ENCODE measurements at regions not wholly inside any gene's neighbourhood (a gene's known extent, or its start where the extent isn't known, plus 50 kb on each side); places are given as distances from the start of the nearest gene placed in this dataset.

GRCh38 chr11:29032384-29033149 is 924.4 kb downstream of the METTL15 start:
- TF ChIP-seq, protein P1, sequence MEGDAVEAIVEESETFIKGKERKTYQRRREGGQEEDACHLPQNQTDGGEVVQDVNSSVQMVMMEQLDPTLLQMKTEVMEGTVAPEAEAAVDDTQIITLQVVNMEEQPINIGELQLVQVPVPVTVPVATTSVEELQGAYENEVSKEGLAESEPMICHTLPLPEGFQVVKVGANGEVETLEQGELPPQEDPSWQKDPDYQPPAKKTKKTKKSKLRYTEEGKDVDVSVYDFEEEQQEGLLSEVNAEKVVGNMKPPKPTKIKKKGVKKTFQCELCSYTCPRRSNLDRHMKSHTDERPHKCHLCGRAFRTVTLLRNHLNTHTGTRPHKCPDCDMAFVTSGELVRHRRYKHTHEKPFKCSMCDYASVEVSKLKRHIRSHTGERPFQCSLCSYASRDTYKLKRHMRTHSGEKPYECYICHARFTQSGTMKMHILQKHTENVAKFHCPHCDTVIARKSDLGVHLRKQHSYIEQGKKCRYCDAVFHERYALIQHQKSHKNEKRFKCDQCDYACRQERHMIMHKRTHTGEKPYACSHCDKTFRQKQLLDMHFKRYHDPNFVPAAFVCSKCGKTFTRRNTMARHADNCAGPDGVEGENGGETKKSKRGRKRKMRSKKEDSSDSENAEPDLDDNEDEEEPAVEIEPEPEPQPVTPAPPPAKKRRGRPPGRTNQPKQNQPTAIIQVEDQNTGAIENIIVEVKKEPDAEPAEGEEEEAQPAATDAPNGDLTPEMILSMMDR (IDR thresholded peaks at IDR 0.05; ENCODE audit: borderline replicate concordance, control extremely low read depth, extremely low read depth, insufficient read depth, missing control alignments) = no peak

DNA sequence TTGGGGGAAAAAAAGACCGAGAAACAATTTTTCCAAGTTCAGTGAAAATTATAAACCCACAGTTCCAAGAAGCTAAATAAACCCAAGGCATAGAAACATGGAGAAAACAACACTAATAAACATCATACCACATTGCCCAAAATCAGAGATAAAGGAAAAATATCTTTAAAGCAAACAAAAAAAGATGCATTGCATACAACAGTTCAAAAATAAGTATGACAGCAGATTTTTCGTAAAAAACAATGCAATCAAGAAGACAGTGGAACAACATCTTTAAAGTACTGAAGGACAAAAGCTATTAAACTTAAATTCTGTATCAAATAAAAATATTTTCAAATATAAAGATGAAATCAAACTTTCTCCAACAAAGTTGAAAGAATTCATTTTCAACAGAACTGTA is 921.3 kb downstream of the METTL15 start:
- no peak for DNase-seq (ENCODE audit: low spot score)

More at GRCh38 chr11:29032384-29033149, 924.4 kb downstream of the METTL15 start:
- no peak for DNase-seq (ENCODE audit: low spot score)
- in situ Hi-C loops (cut with MboI; ENCODE audit: low sequenced_read_pairs, unreplicated experiment) = no loop called here

GRCh38 chr11:29027436-29027835 is 919.2 kb downstream of the METTL15 start:
- no peak for DNase-seq (ENCODE audit: low spot score)
- TF ChIP-seq, protein P1 (IDR thresholded peaks at IDR 0.05; ENCODE audit: borderline replicate concordance, control extremely low read depth, extremely low read depth, insufficient read depth, missing control alignments) = no peak
- in situ Hi-C loops (cut with MboI; ENCODE audit: low sequenced_read_pairs, unreplicated experiment) = no loop called here

More for the DNA sequence above, 921.3 kb downstream of the METTL15 start:
- in situ Hi-C loops (cut with MboI; ENCODE audit: low sequenced_read_pairs, unreplicated experiment) = no loop called here
- TF ChIP-seq, protein P1 (IDR thresholded peaks at IDR 0.05; ENCODE audit: borderline replicate concordance, control extremely low read depth, extremely low read depth, insufficient read depth, missing control alignments) = no peak

GRCh38 chr11:29026286-29026685 is 918.1 kb downstream of the METTL15 start:
- DNase-seq (ENCODE audit: low spot score) = no peak
- TF ChIP-seq, protein P1 (IDR thresholded peaks at IDR 0.05; ENCODE audit: borderline replicate concordance, control extremely low read depth, extremely low read depth, insufficient read depth, missing control alignments) = no peak
- in situ Hi-C loops (cut with MboI; ENCODE audit: low sequenced_read_pairs, unreplicated experiment) = no loop called here

DNA sequence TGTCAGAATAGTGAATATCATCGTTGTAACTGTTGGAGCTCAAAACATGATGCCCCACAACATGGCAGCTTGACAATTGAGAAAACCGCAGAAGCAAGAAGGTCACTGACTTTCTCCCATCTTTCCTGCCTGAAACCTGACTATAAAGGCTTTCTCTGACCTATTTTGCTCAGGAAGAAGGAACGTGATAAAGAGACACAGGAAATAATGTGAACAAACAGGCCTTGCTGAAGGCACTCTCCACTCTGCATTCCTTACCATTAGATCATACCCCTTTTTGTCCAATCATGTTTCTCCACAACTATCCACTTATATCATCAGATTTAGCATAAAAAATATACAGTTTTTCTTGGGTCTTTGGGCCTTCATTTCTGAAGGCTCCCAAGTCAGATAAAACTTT is 916.8 kb downstream of the METTL15 start:
- no peak for DNase-seq (ENCODE audit: low spot score)
- in situ Hi-C loops (cut with MboI; ENCODE audit: low sequenced_read_pairs, unreplicated experiment) = no loop called here
- TF ChIP-seq, protein P1 (IDR thresholded peaks at IDR 0.05; ENCODE audit: borderline replicate concordance, control extremely low read depth, extremely low read depth, insufficient read depth, missing control alignments) = no peak

DNA sequence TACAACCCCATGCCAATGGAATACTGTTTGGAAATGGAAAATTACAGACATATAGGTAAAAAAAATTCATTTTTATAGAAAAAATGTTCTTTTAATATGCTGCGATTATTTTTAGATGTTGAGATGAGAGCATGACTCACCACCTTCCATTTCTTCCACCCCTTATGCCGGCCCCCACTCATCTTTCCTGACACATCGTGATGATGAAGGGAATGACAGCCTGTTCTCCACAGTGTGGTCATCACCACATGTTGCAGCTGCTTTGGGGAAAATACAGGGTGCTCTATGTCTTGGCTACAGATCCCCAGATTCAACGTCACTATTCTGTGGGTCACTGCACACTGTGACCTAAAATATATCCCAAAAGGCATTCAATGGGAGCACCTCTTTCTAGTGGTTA is 916.2 kb downstream of the METTL15 start:
- in situ Hi-C loops (cut with MboI; ENCODE audit: low sequenced_read_pairs, unreplicated experiment) = no loop called here
- DNase-seq (ENCODE audit: low spot score) = no peak
- TF ChIP-seq, protein P1 (IDR thresholded peaks at IDR 0.05; ENCODE audit: borderline replicate concordance, control extremely low read depth, extremely low read depth, insufficient read depth, missing control alignments) = no peak

Data from GM13976 (cell line).